Upper lobe of left lung (tissue), 4 donors: ENCODE measurements at regions not wholly inside any gene's neighbourhood (a gene's known extent, or its start where the extent isn't known, plus 50 kb on each side); places are given as distances from the start of the nearest gene placed in this dataset.
"Not testable (repeated sequence)": the region's sequence is repeated elsewhere in the genome, so short reads cannot be mapped to it uniquely, and the experiment has no call there.

Source experiments
- CTCF ChIP-seq, 6 experiments: fragments of 450-650 bp in 4 of 6; fragments of 200-600 bp in 2 of 6; sonication (generic) in 2 of 6; IDR thresholded peaks; one replicate each; pipeline ENCODE4 v1.5.1; 2016 to 2019; ENCODE audit warnings: antibody characterized with exemption in 6 of 6
- EP300 ChIP-seq, 4 donors: sonication (generic); formaldehyde crosslinking; IDR thresholded peaks; one replicate each; pipeline ENCODE4 v1.5.1; 2017; ENCODE audit warnings: antibody characterized with exemption in 4 of 4, control low read depth in 2 of 4

- not testable (repeated sequence) for TF ChIP-seq CTCF, EP300 (IDR thresholded peaks at IDR 0.05)
Measured at GRCh38 chr3:125864532-125864931, 104.4 kb upstream of the ROPN1B start.
